Tibial artery (tissue), 4 donors: ENCODE measurements at regions not wholly inside any gene's neighbourhood (a gene's known extent, or its start where the extent isn't known, plus 50 kb on each side); places are given as distances from the start of the nearest gene placed in this dataset.

Experiments
- DNase-seq, 2 donors: peaks; one replicate each; pipeline ENCODE4 v3.0.0-alpha.2; 2019
- H3K27ac ChIP-seq, 2 donors: fragments of 200-600 bp; sonication (generic) in 1 of 2; 1 replicate in 1 of 2; 2 replicates in 1 of 2; pipeline ENCODE4 v1.5.1; 2018 to 2019; ENCODE audit warnings: mild to moderate bottlenecking in 1 of 2
- H3K27me3 ChIP-seq, 2 donors: fragments of 200-600 bp; sonication (generic) in 1 of 2; one replicate each; pipeline versions ENCODE4 v1.5.1 to v1.6.0; 2016 to 2019
- H3K36me3 ChIP-seq, 3 donors: fragments of 200-600 bp; sonication (generic) in 2 of 3; one replicate each; pipeline ENCODE4 v1.5.1; 2016 to 2019; ENCODE audit warnings: mild to moderate bottlenecking in 2 of 3
- H3K4me1 ChIP-seq, 4 donors: fragments of 200-600 bp; sonication (generic) in 2 of 4; 1 replicate in 3 of 4; 2 replicates in 1 of 4; pipeline ENCODE4 v1.5.1; 2016 to 2019
- H3K4me3 ChIP-seq, 2 donors: fragments of 200-600 bp; sonication (generic) in 1 of 2; 1 replicate in 1 of 2; 2 replicates in 1 of 2; pipeline ENCODE4 v1.5.1; 2018 to 2019; ENCODE audit warnings: mild to moderate bottlenecking in 2 of 2
- H3K9me3 ChIP-seq, 3 donors: fragments of 200-600 bp; sonication (generic) in 1 of 3; one replicate each; pipeline ENCODE4 v1.5.1; 2016 to 2019
- CTCF ChIP-seq, 2 experiments: fragments of 200-600 bp in 1 of 2; fragments of 450-650 bp in 1 of 2; IDR thresholded peaks; one replicate each; pipeline ENCODE4 v1.5.1; 2017 to 2019; ENCODE audit warnings: antibody characterized with exemption in 2 of 2, mild to moderate bottlenecking in 1 of 2, moderate library complexity in 1 of 2
- intact Hi-C: fragments of 100-400 bp; cut with DNase I; formaldehyde crosslinking; loops from one replicate; pipeline ENCODE4 v1.15.0; 2023; ENCODE audit warnings: low total_unique reads

- intact Hi-C loops = no loop called here
- no peak overlapping the region for H3K27ac ChIP-seq
- no peaks in the 10 kb centered on the region for H3K4me1 ChIP-seq
- TF ChIP-seq CTCF (IDR thresholded peaks at IDR 0.05) = no peak
- no peaks in the 10 kb centered on the region for H3K27me3 ChIP-seq
- no peaks in the 10 kb centered on the region for H3K9me3 ChIP-seq
- H3K36me3 ChIP-seq = no peaks in the 10 kb centered on the region
- DNase-seq = no peak
- no peak overlapping the region for H3K4me3 ChIP-seq
Observed at GRCh38 chr1:209029737-209030136, 553.8 kb upstream of the CAMK1G start.

GRCh38 chr1:209030454-209031167 lies 552.9 kb upstream of the CAMK1G start:
- intact Hi-C loops = no loop called here
- H3K36me3 ChIP-seq = no peaks in the 10 kb centered on the region
- no peaks in the 10 kb centered on the region for H3K9me3 ChIP-seq
- no peak overlapping the region for H3K27ac ChIP-seq
- DNase-seq = no peak
- H3K4me1 ChIP-seq = no peaks in the 10 kb centered on the region
- no peak for TF ChIP-seq CTCF (IDR thresholded peaks at IDR 0.05)
- no peaks in the 10 kb centered on the region for H3K27me3 ChIP-seq
- H3K4me3 ChIP-seq = no peak overlapping the region

- H3K4me1 ChIP-seq = no peaks in the 10 kb centered on the region
- no peak for DNase-seq
- H3K27ac ChIP-seq = no peak overlapping the region
- TF ChIP-seq CTCF (IDR thresholded peaks at IDR 0.05) = no peak
- H3K36me3 ChIP-seq = no peaks in the 10 kb centered on the region
- intact Hi-C loops = no loop called here
- no peaks in the 10 kb centered on the region for H3K9me3 ChIP-seq
- H3K27me3 ChIP-seq = no peaks in the 10 kb centered on the region
- no peak overlapping the region for H3K4me3 ChIP-seq
Observed at GRCh38 chr1:209037064-209037463, 546.5 kb upstream of the CAMK1G start.

- H3K36me3 ChIP-seq = no peaks in the 10 kb centered on the region
- H3K27me3 ChIP-seq = no peaks in the 10 kb centered on the region
- no peaks in the 10 kb centered on the region for H3K4me1 ChIP-seq
- no peak for TF ChIP-seq CTCF (IDR thresholded peaks at IDR 0.05)
- no peak for DNase-seq
- no peak overlapping the region for H3K27ac ChIP-seq
- intact Hi-C loops = no loop called here
- no peak overlapping the region for H3K4me3 ChIP-seq
- no peaks in the 10 kb centered on the region for H3K9me3 ChIP-seq
Observed at GRCh38 chr1:209038316-209038715, 545.2 kb upstream of the CAMK1G start.

GRCh38 chr1:209038735-209039134 lies 544.8 kb upstream of the CAMK1G start:
- H3K27ac ChIP-seq = no peak overlapping the region
- intact Hi-C loops = no loop called here

More at GRCh38 chr1:209038735-209039134, 544.8 kb upstream of the CAMK1G start:
- Histone ChIP-seq H3K27me3 (no peaks in the 10 kb centered on the region), H3K9me3 (no peaks in the 10 kb centered on the region), H3K4me1 (no peaks in the 10 kb centered on the region), H3K4me3 (no peak overlapping the region), H3K36me3 (no peaks in the 10 kb centered on the region)
- TF ChIP-seq CTCF (IDR thresholded peaks at IDR 0.05) = no peak
- DNase-seq = no peak
